ENCODE measurements at regions not wholly inside any gene's neighbourhood (a gene's known extent, or its start where the extent isn't known, plus 50 kb on each side); places are given as distances from the start of the nearest gene placed in this dataset.

DNA sequence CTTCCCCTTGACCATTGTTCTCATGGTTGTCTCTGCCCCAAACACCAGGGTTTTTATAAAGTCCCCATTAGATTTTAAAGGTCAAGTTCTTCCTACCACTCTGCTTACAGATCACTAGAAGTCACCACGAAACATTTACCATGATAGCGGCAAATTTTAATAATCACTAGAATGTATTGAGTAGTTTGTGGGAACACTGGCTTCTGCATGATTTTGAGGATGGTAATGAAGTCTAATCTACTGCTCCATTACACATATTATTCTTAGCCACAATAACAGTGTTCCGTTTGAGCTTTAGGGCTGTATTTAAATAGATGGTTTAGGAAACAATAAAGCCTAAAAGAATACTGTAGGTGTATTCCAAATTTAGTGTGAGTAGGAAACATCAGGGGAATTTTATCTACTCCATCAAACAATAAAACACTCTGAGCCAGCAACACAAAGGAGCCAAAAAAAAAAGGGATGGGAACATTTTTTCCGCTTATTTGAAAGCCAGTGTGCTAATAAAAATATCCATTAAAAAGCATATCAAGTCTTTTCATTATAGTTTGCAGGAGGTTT, 49.7 kb downstream of the KLF12 start:
- DNase-seq: no peak

DNA sequence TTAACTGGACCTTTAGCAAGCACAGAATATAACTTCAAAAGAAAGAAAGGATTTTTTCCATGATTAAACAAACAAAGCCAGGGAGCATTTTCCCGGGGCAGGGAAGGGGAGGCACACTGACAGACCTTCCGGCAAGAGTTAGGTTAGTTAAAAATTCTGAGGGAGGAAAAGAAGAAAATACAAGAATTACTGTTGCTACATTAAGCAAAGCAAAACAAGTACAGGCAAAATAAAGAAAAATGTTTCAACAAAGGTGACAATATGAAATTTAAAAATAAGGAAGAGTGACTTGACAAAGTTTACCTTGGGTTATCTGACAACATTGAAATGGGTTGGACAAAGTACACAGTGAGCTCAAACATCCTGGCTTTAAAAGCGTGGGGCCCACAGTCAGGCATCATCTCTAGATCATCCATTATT, 51.5 kb downstream of the KLF12 start:
- DNase-seq: no peak

DNA sequence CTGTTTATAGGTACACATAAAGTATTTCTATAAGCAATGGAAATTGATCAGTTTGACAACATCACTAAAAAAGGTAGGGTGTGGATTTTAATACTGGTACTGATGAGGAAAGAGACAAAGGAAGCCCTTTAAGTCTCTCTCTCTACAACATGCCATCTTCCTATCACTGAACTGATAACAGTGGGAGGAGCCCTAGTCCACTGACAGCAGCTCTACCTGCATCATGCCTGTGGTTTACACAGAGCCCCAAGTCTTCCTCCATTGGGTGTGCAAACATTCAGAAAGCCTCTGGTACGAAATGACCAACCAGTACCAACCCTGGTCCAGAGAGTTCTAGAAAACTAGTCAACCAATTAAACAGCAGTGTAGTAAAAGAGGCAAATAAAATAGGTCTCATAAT, 53.4 kb downstream of the KLF12 start:
- no peak for DNase-seq

DNA sequence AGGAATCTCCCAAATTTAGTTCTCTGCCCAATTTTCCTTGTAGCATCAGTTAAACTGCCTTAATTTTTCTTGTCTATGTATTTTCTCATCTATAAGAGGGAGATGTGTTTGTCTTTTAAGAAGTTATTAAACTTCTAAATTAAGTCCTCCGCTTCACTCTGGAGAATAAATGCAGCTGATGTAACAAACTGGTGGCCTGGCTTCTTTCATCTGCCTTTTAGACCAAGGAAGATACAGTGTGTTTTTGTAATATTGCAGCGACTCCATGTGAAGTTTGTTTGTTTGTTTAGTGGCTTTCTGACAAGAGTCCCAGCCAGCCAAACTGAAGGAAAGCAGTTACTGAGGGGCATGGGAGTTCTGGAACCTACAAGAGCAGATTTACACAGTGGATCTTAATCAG, 56.4 kb downstream of the KLF12 start:
- DNase-seq: no peak

DNA sequence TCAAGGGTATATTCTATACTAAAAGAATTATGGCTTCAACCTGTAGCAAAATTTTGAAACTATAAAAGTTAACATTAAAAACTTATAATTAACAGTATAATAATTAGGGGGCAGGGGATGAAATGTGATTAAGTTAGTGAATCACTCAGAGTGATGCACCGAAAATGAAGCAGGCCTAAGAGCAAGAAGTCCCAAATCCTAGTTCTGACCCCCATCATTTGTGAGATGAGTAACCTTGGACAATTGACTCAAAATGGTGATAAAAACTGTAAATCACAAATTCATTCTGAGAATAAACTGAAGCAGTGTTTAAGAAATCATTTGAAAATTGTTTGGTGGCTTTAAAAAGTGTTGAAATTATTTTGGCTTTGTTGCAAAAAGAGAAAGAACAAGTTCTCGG, 56.8 kb downstream of the KLF12 start:
- no peak for DNase-seq

DNA sequence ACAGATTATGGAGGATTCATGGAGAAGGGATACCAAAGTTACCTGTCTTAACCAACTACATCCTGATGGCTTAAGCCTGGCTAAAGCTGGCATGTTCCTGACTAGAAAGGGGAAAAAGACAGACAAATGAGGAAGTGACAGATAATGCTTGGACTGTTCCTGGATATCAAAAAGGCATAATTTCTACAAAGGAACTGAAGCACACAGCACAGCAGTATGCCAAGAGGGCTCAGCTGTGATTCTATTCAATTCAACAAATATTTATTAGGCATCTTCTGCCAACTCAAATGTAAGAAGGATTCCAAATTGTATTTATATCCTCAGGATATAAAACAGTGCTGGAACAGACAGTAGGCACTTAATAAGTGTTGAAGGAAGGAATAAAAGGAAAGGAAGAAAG, 59.5 kb downstream of the KLF12 start:
- DNase-seq: no peak

DNA sequence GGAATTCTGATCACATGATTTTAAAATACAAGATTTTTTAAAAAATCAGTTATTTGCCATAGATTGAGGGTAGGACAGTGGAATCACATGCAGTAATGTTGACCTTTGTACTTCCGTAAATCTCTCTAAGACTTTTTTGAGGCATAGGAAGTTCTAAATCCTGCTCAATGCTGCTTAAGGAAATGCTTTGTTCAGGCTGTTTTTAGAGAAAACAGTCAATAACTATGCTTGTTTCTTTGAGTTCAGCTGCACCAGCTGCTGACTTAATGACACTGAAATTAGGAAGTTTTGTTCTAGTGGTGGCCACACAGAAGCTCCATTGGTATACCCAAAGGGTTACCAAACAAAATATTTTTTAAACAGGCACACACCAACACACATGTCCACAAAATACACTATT, 60.9 kb downstream of the KLF12 start:
- DNase-seq: no peak

DNA sequence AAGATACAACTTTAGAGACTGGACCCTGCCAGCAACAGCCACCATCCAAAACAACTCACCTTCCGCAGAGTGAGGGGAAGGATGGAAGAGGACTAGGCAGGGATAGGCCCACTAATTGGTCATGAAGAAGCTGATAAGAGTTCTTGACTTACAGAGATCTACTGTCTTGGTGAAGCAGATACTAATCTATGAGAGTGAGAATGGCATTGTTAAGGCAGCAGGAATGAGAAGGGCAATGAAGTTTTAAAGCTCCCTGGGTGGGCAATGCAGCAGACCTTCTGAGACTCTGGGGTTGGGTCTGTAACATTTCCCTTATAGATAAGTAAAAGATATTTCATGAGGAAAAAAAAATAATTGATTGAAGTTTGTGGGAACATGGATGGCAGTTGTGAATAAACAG, 63.7 kb downstream of the KLF12 start:
- no peak for DNase-seq

DNA sequence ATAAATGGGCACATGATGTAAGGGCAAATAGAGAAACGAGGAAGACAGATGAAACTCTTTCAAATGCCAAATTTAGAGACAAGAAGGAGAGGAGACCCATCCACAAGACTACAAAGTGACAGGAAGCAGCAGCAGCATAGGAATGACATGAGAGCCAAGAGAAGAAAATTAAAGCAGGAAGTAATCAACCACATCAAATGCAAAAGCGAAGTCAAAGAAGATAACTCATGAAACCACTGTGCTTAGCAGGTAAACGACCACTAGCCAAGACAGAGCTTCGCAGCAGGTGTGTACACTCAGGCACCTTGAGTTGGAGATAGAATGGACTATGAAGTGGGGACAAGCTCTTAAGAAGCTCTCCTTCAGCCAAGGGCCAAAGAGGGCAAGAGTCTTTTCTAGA, 64.1 kb downstream of the KLF12 start:
- no peak for DNase-seq

DNA sequence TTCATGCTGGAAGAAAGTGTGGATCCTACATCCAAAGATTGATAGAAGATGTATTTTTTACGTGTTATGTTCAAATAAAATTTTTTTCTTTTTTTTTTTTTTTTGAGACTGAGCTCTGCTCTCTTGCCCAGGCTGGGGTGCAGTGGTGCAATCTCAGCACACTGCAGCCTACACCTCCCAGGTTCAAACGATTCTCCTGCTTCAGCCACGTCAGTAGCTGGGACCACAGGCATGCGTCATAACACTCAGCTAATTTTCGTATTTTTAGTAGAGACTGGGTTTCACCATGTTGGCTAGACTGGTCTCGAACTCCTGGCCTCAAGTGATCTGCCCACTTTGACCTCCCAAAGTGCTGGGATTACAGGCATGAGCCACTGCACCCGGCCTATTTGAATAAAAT, 65.7 kb downstream of the KLF12 start:
- DNase-seq: no peak

DNA sequence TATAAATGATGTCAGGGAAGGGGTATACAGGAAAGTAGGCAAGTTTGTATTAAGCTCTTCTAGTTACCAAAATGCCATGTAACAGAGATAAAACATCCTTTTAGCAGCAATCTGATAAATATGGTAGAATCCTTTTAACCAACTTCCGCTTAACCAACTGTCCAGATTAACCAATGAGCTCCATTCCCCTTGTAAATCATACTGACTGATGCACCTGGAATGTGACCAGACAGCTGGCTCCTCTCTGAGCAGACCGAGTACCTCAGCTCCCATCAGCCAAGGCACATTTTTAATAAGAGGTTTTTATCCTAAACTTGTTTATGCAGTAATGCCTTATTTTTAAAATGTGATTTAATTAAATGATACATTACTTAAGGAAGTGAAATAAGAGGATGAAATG, 66.4 kb downstream of the KLF12 start:
- DNase-seq: no peak

DNA sequence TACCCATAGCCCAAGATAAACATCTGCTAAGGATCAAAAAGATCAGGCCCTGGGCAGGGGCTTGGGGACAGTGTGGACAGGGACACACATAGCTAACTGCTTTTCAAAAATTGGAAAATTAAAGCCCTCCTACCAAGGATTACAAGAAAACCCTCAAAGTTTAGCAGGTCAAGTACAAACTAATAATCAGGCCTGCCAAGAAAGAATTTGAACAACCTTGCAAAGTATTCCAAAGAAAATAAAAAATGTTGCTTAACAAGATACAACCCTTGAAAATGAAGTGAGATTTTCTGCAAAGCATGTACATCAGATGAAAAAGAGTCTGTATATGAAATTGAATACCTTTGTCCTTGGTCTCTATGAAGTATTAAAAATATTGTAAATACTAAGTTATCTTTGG, 67.3 kb downstream of the KLF12 start:
- DNase-seq: no peak

DNA sequence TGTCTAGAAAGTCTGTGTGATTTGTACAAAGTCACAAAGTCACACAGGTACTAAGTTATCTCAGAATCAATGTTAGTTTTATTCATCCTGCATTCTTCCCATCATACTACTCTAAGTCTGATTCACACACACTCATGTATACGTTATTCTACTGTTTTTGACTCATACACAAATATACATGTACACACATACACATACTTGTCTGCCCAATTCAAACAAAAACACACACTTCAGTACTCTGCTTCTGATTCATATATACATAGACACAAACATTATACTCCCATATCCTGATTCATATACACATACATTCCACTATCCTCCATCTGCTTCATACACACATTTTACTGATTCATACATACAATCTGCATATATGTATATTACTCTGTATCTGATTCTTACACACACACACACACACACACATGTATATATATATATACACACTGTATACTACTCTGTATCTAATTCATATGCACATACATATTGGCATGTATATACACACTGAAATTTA, 69.3 kb downstream of the KLF12 start:
- DNase-seq: no peak

DNA sequence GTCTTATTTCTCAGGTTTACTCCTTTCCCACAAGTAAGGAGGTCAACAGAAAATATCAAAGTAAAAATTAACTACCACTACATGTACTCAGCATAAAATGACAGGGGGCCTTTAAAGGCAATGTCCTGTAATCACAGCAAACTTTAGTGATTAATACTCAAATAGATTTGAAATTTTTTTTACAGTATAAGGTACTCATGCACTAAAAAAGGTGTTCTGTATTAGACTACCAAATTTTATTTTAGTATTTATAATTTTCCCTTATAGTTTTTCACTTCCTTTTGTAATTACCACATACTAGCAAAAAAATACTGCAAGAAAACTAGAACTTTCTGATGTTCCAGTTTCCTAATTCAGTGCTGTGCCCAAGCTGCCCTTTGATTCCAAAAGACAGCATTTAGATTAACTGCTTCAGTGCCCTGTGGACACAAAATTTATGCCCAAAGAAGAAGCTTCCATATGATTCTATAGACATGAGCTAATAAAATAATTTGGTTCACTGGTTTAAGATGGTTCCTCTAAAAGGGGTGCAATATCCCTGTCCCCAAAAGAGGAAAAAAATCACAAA, 70.6 kb downstream of the KLF12 start:
- DNase-seq: no peak

DNA sequence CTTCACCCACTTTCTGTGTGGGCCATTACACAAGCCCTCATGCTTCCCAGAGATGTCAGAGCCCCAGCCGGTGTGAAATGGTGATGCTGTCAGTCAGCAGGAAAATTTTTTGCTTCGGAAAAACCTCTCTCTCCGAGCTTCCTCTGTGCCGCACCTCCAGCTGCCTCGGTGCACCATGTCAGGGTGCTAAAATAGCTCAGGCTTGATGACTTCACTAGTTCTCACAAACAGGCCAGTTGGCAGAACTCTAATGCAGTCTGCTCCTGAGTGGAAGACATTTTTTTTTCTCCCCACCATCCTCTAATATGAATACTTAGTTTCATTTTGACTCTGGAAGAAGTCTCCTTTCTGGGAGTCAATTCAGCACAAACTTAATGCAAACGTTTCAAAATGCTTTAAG, 71.3 kb downstream of the KLF12 start:
- no peak for DNase-seq

DNA sequence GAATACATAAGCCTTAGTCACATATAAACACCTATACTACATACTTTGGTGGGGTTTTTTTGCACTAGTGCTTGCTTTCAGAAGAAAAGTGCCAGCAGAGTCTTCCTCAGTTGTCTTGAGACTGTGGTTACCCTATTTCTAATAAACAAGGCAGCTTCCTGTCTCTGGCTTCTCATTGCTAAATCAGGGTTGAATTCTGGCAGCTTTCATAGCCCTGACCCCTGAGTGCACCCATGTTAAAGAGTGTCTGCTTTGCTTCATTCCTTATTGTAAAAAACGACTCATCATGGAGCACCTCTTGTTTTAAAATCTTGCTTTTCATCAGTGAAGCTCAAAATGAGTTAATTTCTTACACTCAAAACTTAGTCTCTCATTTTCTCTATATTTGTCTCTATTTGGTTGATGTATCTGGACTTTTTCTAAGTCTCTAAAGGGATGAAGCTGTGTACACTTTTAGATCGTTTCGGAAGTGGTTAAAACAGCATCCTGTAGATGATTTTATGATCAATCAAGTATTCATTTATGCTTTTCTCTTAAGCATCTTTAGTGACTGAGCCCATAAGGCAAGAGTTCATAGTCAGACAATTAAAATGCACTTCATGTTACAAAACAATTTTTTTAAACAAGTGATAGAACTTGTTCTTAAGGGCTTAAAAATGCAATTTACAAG, 72.1 kb downstream of the KLF12 start:
- no peak for DNase-seq

DNA sequence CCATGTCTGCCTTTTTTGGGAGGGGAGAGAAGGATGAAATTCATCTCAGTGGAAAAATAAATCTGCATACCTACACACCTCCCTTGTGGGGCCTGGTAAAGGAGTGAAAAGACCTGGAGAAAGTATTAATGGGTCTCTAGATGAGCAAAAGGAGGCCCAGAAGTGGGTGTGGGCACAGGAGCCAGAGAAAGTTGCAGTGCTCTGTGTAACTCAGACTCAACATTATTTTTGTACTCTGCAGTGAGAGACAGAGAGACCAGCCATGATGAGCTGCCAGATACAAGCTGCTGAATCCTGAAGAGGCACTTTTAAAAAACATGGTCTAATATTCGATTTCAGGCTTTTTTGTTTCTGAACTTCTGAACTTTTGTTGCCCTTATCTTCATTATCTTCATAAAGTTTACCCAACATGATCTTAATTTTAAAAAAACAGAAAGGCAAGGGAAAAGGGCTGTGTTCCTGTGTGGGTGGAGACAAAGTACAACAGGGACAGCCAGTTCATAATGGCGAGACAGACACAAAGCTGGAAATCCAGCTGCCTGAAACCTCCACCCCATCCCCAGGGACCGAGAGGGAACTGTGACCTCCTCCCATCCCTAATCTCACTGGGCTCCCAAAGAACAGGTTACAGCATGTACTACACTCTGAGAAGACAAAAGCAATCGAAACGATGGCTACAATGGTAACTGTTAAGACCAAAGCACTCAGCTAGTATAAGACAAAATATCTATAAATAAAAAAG, 77.2 kb downstream of the KLF12 start:
- peak; percentile 19 for DNase-seq

DNA sequence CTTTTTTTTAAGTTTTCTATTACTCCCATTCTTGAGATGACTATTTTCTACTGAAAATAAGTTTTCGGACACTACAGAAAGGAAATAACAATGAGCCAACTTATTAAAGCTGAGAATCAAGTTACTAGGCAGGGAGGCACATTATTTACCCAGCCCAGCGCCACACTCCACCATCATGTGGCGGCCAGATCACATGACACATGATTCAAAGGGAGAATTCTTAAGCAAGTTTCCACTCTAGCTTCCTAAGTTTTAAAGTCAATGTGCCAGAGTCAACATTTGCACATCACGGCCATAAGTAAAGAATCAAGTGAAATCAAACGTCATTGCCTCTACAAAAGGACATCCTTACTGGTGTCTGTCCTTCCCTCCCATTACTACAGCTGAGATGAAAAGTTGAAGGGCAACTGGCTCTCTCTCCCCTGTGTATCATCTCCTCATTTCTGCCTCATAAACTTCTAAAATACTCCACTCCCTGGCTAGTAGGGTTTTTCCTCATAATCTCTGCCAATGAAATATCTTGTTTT, 81.7 kb downstream of the KLF12 start:
- DNase-seq: no peak

DNA sequence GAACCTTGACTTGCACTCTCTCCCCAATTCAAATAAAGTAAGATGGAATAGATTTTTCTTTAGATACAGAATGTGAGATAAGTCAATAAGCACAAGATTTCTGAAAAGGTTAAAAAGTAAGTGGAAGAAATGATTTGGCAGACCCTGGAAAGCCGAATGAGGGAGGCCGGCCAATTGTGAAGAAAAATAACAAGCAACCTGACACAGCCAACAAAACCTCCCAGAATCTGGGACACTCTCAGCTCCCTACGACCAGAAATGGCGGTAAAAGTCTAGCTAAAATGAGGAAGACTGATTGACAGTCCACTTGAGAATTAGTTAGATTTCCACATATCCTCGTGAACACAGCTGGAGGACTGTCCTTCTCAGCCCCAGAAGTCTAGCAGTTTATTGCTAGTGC, 85.4 kb downstream of the KLF12 start:
- no peak for DNase-seq

DNA sequence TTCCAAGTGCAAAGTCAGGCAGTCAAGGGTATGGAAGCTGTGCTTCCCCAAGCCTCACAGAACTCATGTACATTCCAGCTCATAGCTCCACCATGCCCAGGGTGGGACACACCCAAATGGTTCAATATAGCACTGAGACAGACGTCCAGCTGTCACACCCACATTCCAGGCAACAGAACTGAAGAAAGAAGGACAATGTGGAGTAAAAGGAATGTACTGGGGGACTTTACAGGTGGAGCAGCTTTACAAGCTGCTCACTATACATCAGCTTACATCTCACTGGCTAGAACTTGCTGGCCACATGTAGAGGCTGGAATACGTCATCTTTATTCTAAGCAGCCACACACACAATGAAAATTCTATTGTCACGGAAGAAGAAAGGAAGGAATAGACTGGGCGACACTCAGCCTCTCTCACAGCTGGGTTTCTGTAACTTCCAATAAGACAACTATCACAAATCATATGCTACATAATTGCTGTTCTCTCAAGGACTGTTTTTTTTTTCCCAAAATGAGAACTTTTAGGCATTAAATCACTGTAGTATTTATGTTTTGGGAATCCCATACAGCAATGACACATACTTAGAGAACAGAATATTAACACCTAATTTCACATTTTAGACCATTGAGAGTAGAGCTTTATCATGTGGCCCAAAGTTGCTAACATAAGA, 86.1 kb downstream of the KLF12 start:
- no peak for DNase-seq

DNA sequence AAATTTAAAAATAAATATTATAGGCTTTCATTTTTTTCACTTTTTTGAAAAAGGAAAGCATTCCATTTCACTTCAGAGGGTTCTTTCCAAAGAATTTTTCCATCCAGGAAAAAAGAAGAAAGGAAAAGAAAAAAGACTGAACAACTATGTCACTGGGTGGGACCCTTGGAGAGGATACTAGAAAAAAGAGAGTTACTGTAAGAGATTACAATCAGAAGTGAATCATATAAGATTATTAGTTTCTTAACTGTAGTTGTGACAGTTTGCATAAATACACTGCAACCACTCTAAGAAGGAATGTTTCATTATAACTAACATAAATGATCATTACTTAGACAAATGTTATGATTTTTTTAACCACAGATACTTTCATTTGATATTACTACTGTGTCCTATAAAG, 87.8 kb downstream of the KLF12 start:
- no peak for DNase-seq

DNA sequence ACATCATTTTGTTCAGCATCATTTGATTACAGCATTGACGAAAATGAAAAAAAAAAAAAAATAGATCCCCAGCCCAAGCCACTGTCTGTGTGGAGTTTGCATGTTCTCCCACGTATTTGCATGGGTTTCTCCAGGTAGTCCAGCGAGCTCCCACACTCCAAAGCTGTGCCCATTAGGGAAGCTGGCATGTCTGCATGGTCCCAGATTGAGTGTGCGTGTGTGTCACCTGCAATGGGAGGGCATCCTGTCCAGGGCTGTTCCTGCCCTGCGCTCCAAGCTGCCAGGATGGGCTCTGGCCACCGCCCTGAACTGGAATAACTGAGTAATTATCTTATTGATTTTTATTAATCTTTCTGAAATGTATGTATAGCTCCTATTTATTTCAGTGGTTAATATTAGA, 88.6 kb downstream of the KLF12 start:
- DNase-seq: no peak

DNA sequence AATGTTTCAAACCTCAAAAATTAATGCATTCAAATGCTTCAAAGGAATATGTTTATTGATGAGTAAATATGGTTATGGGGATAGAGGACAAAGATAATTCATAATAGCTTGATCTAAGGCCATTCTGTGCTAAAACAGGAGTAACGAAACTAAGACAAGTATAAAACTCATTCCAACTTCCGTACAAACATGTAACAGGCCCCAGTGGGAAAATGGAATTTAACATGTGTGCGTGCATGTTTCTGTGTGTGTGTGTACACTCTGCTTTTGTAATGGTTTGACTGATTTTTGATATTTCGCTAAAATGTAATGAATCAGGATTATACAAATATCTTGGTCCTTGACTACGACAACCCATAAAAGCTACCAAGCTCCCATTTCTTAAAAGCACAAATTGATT, 91.0 kb downstream of the KLF12 start:
- DNase-seq: no peak
